NT2/D1 (cell line): ENCODE measurements at regions not wholly inside any gene's neighbourhood (a gene's known extent, or its start where the extent isn't known, plus 50 kb on each side); places are given as distances from the start of the nearest gene placed in this dataset.

Experiments
- DNase-seq: peaks from one replicate; pipeline ENCODE4 v3.0.0-alpha.2; 2011; ENCODE audit warnings: low read depth, low spot score
- H3K27me3 ChIP-seq: 2 replicates; pipeline ENCODE4 v1.6.0; 2011; ENCODE audit warnings: mild to moderate bottlenecking; ENCODE audit not compliant: insufficient read length, insufficient read depth
- H3K36me3 ChIP-seq: 2 replicates; pipeline ENCODE4 v1.6.1; 2011; ENCODE audit warnings: mild to moderate bottlenecking, low read length, mixed read lengths; ENCODE audit not compliant: insufficient read depth, insufficient read length
- H3K4me1 ChIP-seq: 2 replicates; pipeline ENCODE4 v1.5.1; 2011; ENCODE audit not compliant: insufficient read depth, insufficient read length
- H3K4me3 ChIP-seq: 2 replicates; pipeline ENCODE4 v1.5.1; 2011; ENCODE audit warnings: low read depth; ENCODE audit not compliant: insufficient read length
- H3K9ac ChIP-seq: 2 replicates; pipeline ENCODE4 v1.6.0; 2011; ENCODE audit warnings: low read depth; ENCODE audit not compliant: insufficient read length
- H3K9me3 ChIP-seq: 2 replicates; pipeline ENCODE4 v1.5.1; 2011; ENCODE audit warnings: mild to moderate bottlenecking, low read length; ENCODE audit not compliant: insufficient read depth
- SUZ12 ChIP-seq: IDR thresholded peaks from 2 replicates; pipeline ENCODE4 v1.6.1; 2011; ENCODE audit not compliant: insufficient read length, insufficient read depth; ENCODE audit errors: extremely low read depth
- YY1 ChIP-seq: IDR thresholded peaks from 2 replicates; pipeline ENCODE4 v1.6.1; 2011; ENCODE audit not compliant: insufficient read length, insufficient read depth
- ZNF274 ChIP-seq: IDR thresholded peaks from 2 replicates; pipeline ENCODE4 v1.6.1; 2011; ENCODE audit warnings: mild to moderate bottlenecking, low read depth, low read length

- no peak overlapping the region for H3K4me3 ChIP-seq
- DNase-seq, result no peak
- H3K4me1 ChIP-seq, result no peaks in the 10 kb centered on the region
- H3K36me3 ChIP-seq, result no peaks in the 10 kb centered on the region
- TF ChIP-seq YY1, result no peak
- no peak for TF ChIP-seq ZNF274
- TF ChIP-seq SUZ12, result no peak
- H3K9me3 ChIP-seq, result no peaks in the 10 kb centered on the region
- H3K9ac ChIP-seq, result no peak overlapping the region
- H3K27me3 ChIP-seq, result no peaks in the 10 kb centered on the region
Measured at GRCh38 chr9:115717711-115718173, 435.8 kb upstream of the PAPPA start.

GRCh38 chr9:115730396-115730795, 423.2 kb upstream of the PAPPA start:
- no peak overlapping the region for H3K9ac ChIP-seq
- no peaks in the 10 kb centered on the region for H3K36me3 ChIP-seq
- H3K4me1 ChIP-seq, result no peaks in the 10 kb centered on the region
- no peak overlapping the region for H3K4me3 ChIP-seq
- H3K9me3 ChIP-seq, result peaks cover 8% of the 10 kb centered on the region; the same call in 1 of the 2 replicates
- H3K27me3 ChIP-seq, result no peaks in the 10 kb centered on the region
- no peak for DNase-seq
- TF ChIP-seq SUZ12 (no peak), ZNF274 (no peak), YY1 (no peak)

- Histone ChIP-seq H3K4me1 (no peaks in the 10 kb centered on the region), H3K27me3 (no peaks in the 10 kb centered on the region), H3K9me3 (peaks cover 8% of the 10 kb centered on the region; the same call in 1 of the 2 replicates), H3K4me3 (no peak overlapping the region), H3K36me3 (no peaks in the 10 kb centered on the region), H3K9ac (no peak overlapping the region)
- DNase-seq, result no peak
- TF ChIP-seq ZNF274 (no peak), SUZ12 (no peak), YY1 (no peak)
Measured at GRCh38 chr9:115730845-115731244, 422.7 kb upstream of the PAPPA start.

- Histone ChIP-seq H3K27me3 (no peaks in the 10 kb centered on the region), H3K4me3 (no peak overlapping the region), H3K36me3 (no peaks in the 10 kb centered on the region), H3K4me1 (no peaks in the 10 kb centered on the region), H3K9ac (no peak overlapping the region), H3K9me3 (peaks cover 8% of the 10 kb centered on the region; the same call in 1 of the 2 replicates)
- TF ChIP-seq YY1, result no peak
- TF ChIP-seq SUZ12, result no peak
- no peak for DNase-seq
Measured at GRCh38 chr9:115733318-115734110, 420.1 kb upstream of the PAPPA start.

GRCh38 chr9:115739096-115739875, 414.3 kb upstream of the PAPPA start:
- H3K4me3 ChIP-seq, result no peak overlapping the region
- no peak for TF ChIP-seq SUZ12
- no peak for TF ChIP-seq ZNF274
- TF ChIP-seq YY1, result no peak
- DNase-seq, result no peak

GRCh38 chr9:115740986-115741385, 412.6 kb upstream of the PAPPA start:
- H3K27me3 ChIP-seq, result no peaks in the 10 kb centered on the region
- H3K36me3 ChIP-seq, result no peaks in the 10 kb centered on the region
- no peaks in the 10 kb centered on the region for H3K4me1 ChIP-seq
- H3K9ac ChIP-seq, result no peak overlapping the region
- DNase-seq, result no peak
- TF ChIP-seq SUZ12 (no peak), YY1 (no peak), ZNF274 (no peak)
- H3K4me3 ChIP-seq, result no peak overlapping the region
- no peaks in the 10 kb centered on the region for H3K9me3 ChIP-seq

More at GRCh38 chr9:115739096-115739875, 414.3 kb upstream of the PAPPA start:
- Histone ChIP-seq H3K9me3 (no peaks in the 10 kb centered on the region), H3K4me1 (no peaks in the 10 kb centered on the region), H3K9ac (no peak overlapping the region), H3K27me3 (no peaks in the 10 kb centered on the region), H3K36me3 (no peaks in the 10 kb centered on the region)

GRCh38 chr9:115743709-115744605, 409.6 kb upstream of the PAPPA start:
- H3K4me1 ChIP-seq, result no peaks in the 10 kb centered on the region

More at GRCh38 chr9:115743709-115744605, 409.6 kb upstream of the PAPPA start:
- Histone ChIP-seq H3K27me3 (no peaks in the 10 kb centered on the region), H3K36me3 (no peaks in the 10 kb centered on the region), H3K9me3 (no peaks in the 10 kb centered on the region), H3K9ac (no peak overlapping the region), H3K4me3 (no peak overlapping the region)
- no peak for TF ChIP-seq ZNF274
- no peak for TF ChIP-seq YY1
- TF ChIP-seq SUZ12, result no peak
- no peak for DNase-seq
